DMS114 treated with DMSO at 0.1 percent for 48 hours (cell line): ENCODE measurements at regions not wholly inside any gene's neighbourhood (a gene's known extent, or its start where the extent isn't known, plus 50 kb on each side); places are given as distances from the start of the nearest gene placed in this dataset.
"Not testable (repeated sequence)": the region's sequence is repeated elsewhere in the genome, so short reads cannot be mapped to it uniquely, and the experiment has no call there.

ENCODE experiments used
- DNase-seq: peaks from one replicate; lab custom pipeline; 2025; ENCODE audit not compliant: unreplicated experiment; lab: John Stamatoyannopoulos, UW

- no peak for DNase-seq
These were observed 1356.7 kb downstream of the SI start for GRCh38 chr3:163721596-163721995.

GRCh38 chr3:163717377-163717776, 1360.9 kb downstream of the SI start:
- no peak for DNase-seq

GRCh38 chr3:163708428-163708827, 1369.9 kb downstream of the SI start:
- DNase-seq = no peak

- no peak for DNase-seq
These were observed 1370.6 kb downstream of the SI start for GRCh38 chr3:163707659-163708058.

- DNase-seq = not testable (repeated sequence)
These were observed 1380.1 kb downstream of the SI start for GRCh38 chr3:163698221-163698620.

- DNase-seq = no peak
These were observed 1385.8 kb downstream of the SI start for GRCh38 chr3:163692494-163692893.

- DNase-seq = no peak
These were observed 1393.6 kb downstream of the SI start for GRCh38 chr3:163684651-163685050.

GRCh38 chr3:163672954-163673353, 1405.3 kb downstream of the SI start:
- no peak for DNase-seq

- no peak for DNase-seq
These were observed 1407.1 kb downstream of the SI start for GRCh38 chr3:163671201-163671600.

- no peak for DNase-seq
These were observed 1413.8 kb downstream of the SI start for GRCh38 chr3:163664466-163664865.

- DNase-seq = no peak
These were observed 1421.2 kb downstream of the SI start for GRCh38 chr3:163657088-163657487.

GRCh38 chr3:163655021-163655420, 1423.3 kb downstream of the SI start:
- DNase-seq = no peak

GRCh38 chr3:163644172-163644571, 1434.1 kb downstream of the SI start:
- no peak for DNase-seq

- DNase-seq = no peak
These were observed 1445.6 kb downstream of the SI start for GRCh38 chr3:163632722-163633121.

- no peak for DNase-seq
These were observed 1451.5 kb downstream of the SI start for GRCh38 chr3:163626753-163627152.

- peak; percentile 43 for DNase-seq
These were observed 1455.9 kb downstream of the SI start for GRCh38 chr3:163622384-163622783.

- no peak for DNase-seq
These were observed 1463.4 kb downstream of the SI start for GRCh38 chr3:163614886-163615285.

- DNase-seq = no peak
These were observed 1472.4 kb downstream of the SI start for GRCh38 chr3:163605915-163606314.

- DNase-seq = no peak
These were observed 1476.9 kb downstream of the SI start for GRCh38 chr3:163601426-163601825.

- DNase-seq = no peak
These were observed 1491.0 kb downstream of the SI start for GRCh38 chr3:163587342-163587741.

GRCh38 chr3:163582967-163583366, 1495.3 kb downstream of the SI start:
- no peak for DNase-seq

GRCh38 chr3:163577271-163577670, 1501.0 kb downstream of the SI start:
- DNase-seq = no peak

GRCh38 chr3:163576314-163576713, 1502.0 kb downstream of the SI start:
- DNase-seq = no peak

- no peak for DNase-seq
These were observed 1505.0 kb downstream of the SI start for GRCh38 chr3:163573324-163573723.
